ENCODE measurements at regions not wholly inside any gene's neighbourhood (a gene's known extent, or its start where the extent isn't known, plus 50 kb on each side); places are given as distances from the start of the nearest gene placed in this dataset.

GRCh38 chr7:81503771-81504170 is 266.1 kb downstream of the HGF start:
- Mint-ChIP-seq H3K36me3 (ENCODE audit: low read depth) (no peaks in the 10 kb centered on the region), H3K9me3 (no peaks in the 10 kb centered on the region), H3K4me1 (ENCODE audit: low read depth) (no peaks in the 10 kb centered on the region), H3K27me3 (no peaks in the 10 kb centered on the region), H3K4me3 (no peak overlapping the region), H3K27ac (no peak overlapping the region)
- Histone ChIP-seq H3K36me3 (ENCODE audit: insufficient read depth, low read length) (no peaks in the 10 kb centered on the region), H3K27me3 (ENCODE audit: control insufficient read depth in 1 of 2, insufficient read depth in 2 of 2, low read length in 2 of 2) (no peaks in the 10 kb centered on the region), H3K4me3 (ENCODE audit: low read length) (no peak overlapping the region), H3K4me1 (ENCODE audit: insufficient read depth, low read length) (no peaks in the 10 kb centered on the region), H3K27ac (ENCODE audit: low read depth in 1 of 2, low read length in 2 of 2) (no peak overlapping the region), H3K9me3 (ENCODE audit: control insufficient read depth in 1 of 2, insufficient read depth in 1 of 2, low read length in 2 of 2) (no peaks in the 10 kb centered on the region)
- ChIA-PET CTCF (no interaction called here), POLR2A (no interaction called here)
- intact Hi-C loops (cut with DNase I, micrococcal nuclease), result no loop called here
- no peak for DNase-seq
- no peak for ATAC-seq (ENCODE audit: poor library complexity)
- no peak for TF ChIP-seq CTCF (IDR thresholded peaks at IDR 0.05)

- H3K36me3 Mint-ChIP-seq (ENCODE audit: low read depth), result no peaks in the 10 kb centered on the region
- ChIA-PET CTCF (no interaction called here), POLR2A (no interaction called here)
- no peak overlapping the region for H3K27ac Mint-ChIP-seq
- H3K9me3 Mint-ChIP-seq, result no peaks in the 10 kb centered on the region
- Histone ChIP-seq H3K27me3 (ENCODE audit: control insufficient read depth in 1 of 2, insufficient read depth in 2 of 2, low read length in 2 of 2) (no peaks in the 10 kb centered on the region), H3K9me3 (ENCODE audit: control insufficient read depth in 1 of 2, insufficient read depth in 1 of 2, low read length in 2 of 2) (no peaks in the 10 kb centered on the region), H3K36me3 (ENCODE audit: insufficient read depth, low read length) (no peaks in the 10 kb centered on the region), H3K4me3 (ENCODE audit: low read length) (no peak overlapping the region), H3K27ac (ENCODE audit: low read depth in 1 of 2, low read length in 2 of 2) (no peak overlapping the region), H3K4me1 (ENCODE audit: insufficient read depth, low read length) (no peaks in the 10 kb centered on the region)
- H3K4me1 Mint-ChIP-seq (ENCODE audit: low read depth), result no peaks in the 10 kb centered on the region
- H3K27me3 Mint-ChIP-seq, result no peaks in the 10 kb centered on the region
- ATAC-seq (ENCODE audit: poor library complexity) (no peak), DNase-seq (no peak)
- intact Hi-C loops (cut with DNase I, micrococcal nuclease), result no loop called here
- no peak for TF ChIP-seq CTCF (IDR thresholded peaks at IDR 0.05)
- H3K4me3 Mint-ChIP-seq, result no peak overlapping the region
Observed at GRCh38 chr7:81503336-81503735, 266.5 kb downstream of the HGF start.

GRCh38 chr7:81501220-81501619 is 268.6 kb downstream of the HGF start:
- ChIA-PET CTCF (no interaction called here), POLR2A (no interaction called here)
- Histone ChIP-seq H3K27ac (ENCODE audit: low read depth in 1 of 2, low read length in 2 of 2) (no peak overlapping the region), H3K36me3 (ENCODE audit: insufficient read depth, low read length) (no peaks in the 10 kb centered on the region), H3K4me3 (ENCODE audit: low read length) (no peak overlapping the region), H3K4me1 (ENCODE audit: insufficient read depth, low read length) (no peaks in the 10 kb centered on the region), H3K27me3 (ENCODE audit: control insufficient read depth in 1 of 2, insufficient read depth in 2 of 2, low read length in 2 of 2) (no peaks in the 10 kb centered on the region), H3K9me3 (ENCODE audit: control insufficient read depth in 1 of 2, insufficient read depth in 1 of 2, low read length in 2 of 2) (no peaks in the 10 kb centered on the region)
- no peak overlapping the region for H3K27ac Mint-ChIP-seq
- H3K27me3 Mint-ChIP-seq, result no peaks in the 10 kb centered on the region
- ATAC-seq (ENCODE audit: poor library complexity), result no peak
- no peak for TF ChIP-seq CTCF (IDR thresholded peaks at IDR 0.05)
- intact Hi-C loops (cut with DNase I, micrococcal nuclease), result no loop called here
- no peaks in the 10 kb centered on the region for H3K9me3 Mint-ChIP-seq
- no peak overlapping the region for H3K4me3 Mint-ChIP-seq
- H3K36me3 Mint-ChIP-seq (ENCODE audit: low read depth), result no peaks in the 10 kb centered on the region
- H3K4me1 Mint-ChIP-seq (ENCODE audit: low read depth), result no peaks in the 10 kb centered on the region
- no peak for DNase-seq
